ENCODE measurements at regions not wholly inside any gene's neighbourhood (a gene's known extent, or its start where the extent isn't known, plus 50 kb on each side); places are given as distances from the start of the nearest gene placed in this dataset.

GRCh38 chr12:23375621-23376020 lies 573.8 kb downstream of the SOX5 start:
- TF ChIP-seq CTCF (IDR thresholded peaks at IDR 0.05) (no peak), POLR2A (IDR thresholded peaks at IDR 0.05) (no peak), EP300 (IDR thresholded peaks at IDR 0.05; ENCODE audit: low read depth) (no peak)
